HG03558 (cell line): ENCODE measurements at regions not wholly inside any gene's neighbourhood (a gene's known extent, or its start where the extent isn't known, plus 50 kb on each side); places are given as distances from the start of the nearest gene placed in this dataset.

Experiments
- ATAC-seq: cut with Tn5 transposase; IDR thresholded peaks from one replicate; pipeline ENCODE4 v1.9.1; 2021; ENCODE audit warnings: moderate number of reproducible peaks; ENCODE audit not compliant: unreplicated experiment; ENCODE audit errors: extremely low read depth

- ATAC-seq = no peak
These were observed 160.7 kb upstream of the CCND2 start for GRCh38 chr12:4112734-4113325.

- no peak for ATAC-seq
These were observed 161.3 kb upstream of the CCND2 start for GRCh38 chr12:4112290-4112689.

- no peak for ATAC-seq
These were observed 162.6 kb upstream of the CCND2 start for GRCh38 chr12:4111010-4111409.

- ATAC-seq = no peak
These were observed 163.7 kb upstream of the CCND2 start for GRCh38 chr12:4109826-4110225.

GRCh38 chr12:4108803-4109345, 164.7 kb upstream of the CCND2 start:
- no peak for ATAC-seq

- ATAC-seq = no peak
These were observed 165.5 kb upstream of the CCND2 start for GRCh38 chr12:4107911-4108697.

GRCh38 chr12:4107436-4107878, 166.1 kb upstream of the CCND2 start:
- no peak for ATAC-seq

- ATAC-seq = no peak
These were observed 166.9 kb upstream of the CCND2 start for GRCh38 chr12:4106621-4107020.

- no peak for ATAC-seq
These were observed 168.8 kb upstream of the CCND2 start for GRCh38 chr12:4104722-4105244.

GRCh38 chr12:4099276-4099675, 174.3 kb upstream of the CCND2 start:
- ATAC-seq = no peak

- no peak for ATAC-seq
These were observed 182.4 kb upstream of the CCND2 start for GRCh38 chr12:4091016-4091743.

- no peak for ATAC-seq
These were observed 183.6 kb upstream of the CCND2 start for GRCh38 chr12:4089956-4090355.

GRCh38 chr12:4089121-4089606, 184.4 kb upstream of the CCND2 start:
- ATAC-seq = no peak

GRCh38 chr12:4088451-4088850, 185.1 kb upstream of the CCND2 start:
- ATAC-seq = no peak

- ATAC-seq = no peak
These were observed 187.1 kb upstream of the CCND2 start for GRCh38 chr12:4086481-4086880.

- no peak for ATAC-seq
These were observed 189.0 kb upstream of the CCND2 start for GRCh38 chr12:4084573-4084972.

- no peak for ATAC-seq
These were observed 190.7 kb upstream of the CCND2 start for GRCh38 chr12:4082809-4083403.

GRCh38 chr12:4080213-4080612, 193.3 kb upstream of the CCND2 start:
- ATAC-seq = no peak

- ATAC-seq = no peak
These were observed 199.4 kb upstream of the CCND2 start for GRCh38 chr12:4074129-4074528.

- ATAC-seq = no peak
These were observed 196.4 kb upstream of the PARP11 start for GRCh38 chr12:4069670-4070010.
